Stimulated activated CD8-positive, alpha-beta memory T cell treated with anti-CD3 and anti-CD28 coated beads, Interleukin-12 subunit alpha, Interleukin-12 subunit beta, amount 100 ng/mL, for 24 hours (primary cell): ENCODE measurements at regions not wholly inside any gene's neighbourhood (a gene's known extent, or its start where the extent isn't known, plus 50 kb on each side); places are given as distances from the start of the nearest gene placed in this dataset.
"Not testable (repeated sequence)": the region's sequence is repeated elsewhere in the genome, so short reads cannot be mapped to it uniquely, and the experiment has no call there.

Experiments used
- DNase-seq: peaks from one replicate; pipeline ENCODE4 v3.0.0-alpha.2; 2020; ENCODE audit errors: extremely low read depth

- DNase-seq: no peak
These were observed 324.2 kb upstream of the PREP start for GRCh38 chr6:105726902-105727655.

- DNase-seq: no peak
These were observed 312.0 kb upstream of the PREP start for GRCh38 chr6:105714846-105715245.

- DNase-seq: no peak
These were observed 310.7 kb upstream of the PREP start for GRCh38 chr6:105713474-105714118.

GRCh38 chr6:105711216-105711615, 308.3 kb upstream of the PREP start:
- DNase-seq: no peak

GRCh38 chr6:105705608-105706007, 302.7 kb upstream of the PREP start:
- no peak for DNase-seq

GRCh38 chr6:105695461-105695860, 292.6 kb upstream of the PREP start:
- no peak for DNase-seq

- DNase-seq: no peak
These were observed 289.8 kb upstream of the PREP start for GRCh38 chr6:105692613-105693215.

GRCh38 chr6:105691971-105692370, 289.1 kb upstream of the PREP start:
- DNase-seq: no peak

GRCh38 chr6:105691081-105691480, 288.2 kb upstream of the PREP start:
- no peak for DNase-seq

- no peak for DNase-seq
These were observed 285.7 kb upstream of the PREP start for GRCh38 chr6:105688573-105688972.

GRCh38 chr6:105686793-105687192, 283.9 kb upstream of the PREP start:
- not testable (repeated sequence) for DNase-seq

GRCh38 chr6:105681061-105681460, 278.2 kb upstream of the PREP start:
- no peak for DNase-seq

GRCh38 chr6:105680131-105680530, 277.2 kb upstream of the PREP start:
- DNase-seq: no peak

- DNase-seq: no peak
These were observed 275.6 kb upstream of the PREP start for GRCh38 chr6:105678516-105678915.

- DNase-seq: no peak
These were observed 275.0 kb upstream of the PREP start for GRCh38 chr6:105677671-105678475.

GRCh38 chr6:105676857-105677256, 274.0 kb upstream of the PREP start:
- no peak for DNase-seq

GRCh38 chr6:105675715-105676397, 273.0 kb upstream of the PREP start:
- no peak for DNase-seq

GRCh38 chr6:105672856-105673538, 270.1 kb upstream of the PREP start:
- DNase-seq: not testable (repeated sequence)

GRCh38 chr6:105669232-105669631, 266.4 kb upstream of the PREP start:
- DNase-seq: no peak

- DNase-seq: no peak
These were observed 264.2 kb upstream of the PREP start for GRCh38 chr6:105667056-105667455.

GRCh38 chr6:105664931-105665330, 262.0 kb upstream of the PREP start:
- no peak for DNase-seq
